B cell (primary cell): ENCODE measurements at regions not wholly inside any gene's neighbourhood (a gene's known extent, or its start where the extent isn't known, plus 50 kb on each side); places are given as distances from the start of the nearest gene placed in this dataset.

Experiments
- ATAC-seq: fragments of 200-7000 bp; cut with Tn5 transposase; one replicate; pipeline ENCODE4 v1.10.0; 2021; ENCODE audit warnings: low read depth, mild to moderate bottlenecking, moderate number of reproducible peaks, moderate library complexity
- CTCF ChIA-PET: fragments of 350-600 bp; sonication (Branson Sonifier 250); formaldehyde crosslinking; loops from one replicate; lab custom pipeline; 2021; ENCODE audit warnings: antibody characterized with exemption, inconsistent platforms; lab: Charles Lee
- POLR2A ChIA-PET: fragments of 350-600 bp; sonication (Branson Sonifier 250); formaldehyde crosslinking; loops from one replicate; lab custom pipeline; 2021; ENCODE audit warnings: antibody characterized with exemption; lab: Charles Lee
- DNase-seq: peaks from one replicate; pipeline ENCODE4 v3.0.0; 2013
- H2AFZ ChIP-seq: 2 replicates; pipeline ENCODE4 v1.6.1; 2012; ENCODE audit warnings: mild to moderate bottlenecking, low read depth, low read length; ENCODE audit not compliant: insufficient read depth, poor library complexity, severe bottlenecking
- H3K27ac ChIP-seq, 2 donors: 1 replicate in 1 of 2; 2 replicates in 1 of 2; pipeline ENCODE4 v1.5.1; 2012 to 2013; ENCODE audit warnings: low read length in 2 of 2, mild to moderate bottlenecking in 2 of 2, moderate library complexity in 1 of 2
- H3K27me3 ChIP-seq, 4 experiments: fragments of 200-600 bp in 1 of 4; sonication (generic) in 1 of 4; replicated peaks in 1 of 4; 1 replicate in 2 of 4; 2 replicates in 2 of 4; pipeline versions ENCODE4 v1.6.1 to v1.7.0; 2013 to 2016; ENCODE audit warnings: low read length in 3 of 4, mild to moderate bottlenecking in 2 of 4, mixed read lengths in 1 of 4, moderate library complexity in 1 of 4; ENCODE audit not compliant: insufficient read depth in 4 of 4, control insufficient read depth in 3 of 4; ENCODE audit errors: control extremely low read depth in 1 of 4
- H3K36me3 ChIP-seq, 2 experiments: replicated peaks in 1 of 2; 1 replicate in 1 of 2; 2 replicates in 1 of 2; pipeline versions ENCODE4 v1.6.1 to v1.7.1; 2013; ENCODE audit warnings: low read length in 1 of 2; ENCODE audit not compliant: insufficient read depth in 2 of 2, control insufficient read depth in 1 of 2; ENCODE audit errors: control extremely low read depth in 1 of 2, extremely low read depth in 1 of 2
- H3K4me1 ChIP-seq, 2 donors: fragments of 200-600 bp in 1 of 2; sonication (generic) in 1 of 2; 1 replicate in 1 of 2; 2 replicates in 1 of 2; pipeline versions ENCODE4 v1.5.1 to v1.6.1; 2013 to 2017; ENCODE audit warnings: low read length in 2 of 2; ENCODE audit not compliant: control insufficient read depth in 2 of 2, insufficient read depth in 2 of 2
- H3K4me2 ChIP-seq: replicated peaks from 2 replicates; pipeline ENCODE3; 2012; ENCODE audit warnings: mild to moderate bottlenecking, low read depth, low read length; ENCODE audit not compliant: poor library complexity, severe bottlenecking
- H3K4me3 ChIP-seq, 5 experiments: fragments of 200-600 bp in 1 of 5; sonication (generic) in 1 of 5; 1 replicate in 3 of 5; 2 replicates in 2 of 5; pipeline versions ENCODE4 v1.5.1 to v1.7.0; 2011 to 2016; ENCODE audit warnings: low read length in 4 of 5, mild to moderate bottlenecking in 4 of 5, low read depth in 2 of 5, control low read depth in 1 of 5, moderate library complexity in 1 of 5; ENCODE audit not compliant: insufficient read depth in 1 of 5; ENCODE audit errors: control extremely low read depth in 1 of 5, extremely low read depth in 1 of 5
- H3K79me2 ChIP-seq: fragments of 200-600 bp; sonication (generic); one replicate; pipeline ENCODE4 v1.6.0; 2016; ENCODE audit warnings: low read length; ENCODE audit not compliant: control insufficient read depth, insufficient read depth
- H3K9ac ChIP-seq: fragments of 200-600 bp; sonication (generic); 2 replicates; pipeline ENCODE4 v1.6.1; 2017; ENCODE audit warnings: mild to moderate bottlenecking, low read length, moderate library complexity
- H3K9me3 ChIP-seq, 3 donors: one replicate each; pipeline versions ENCODE4 v1.6.1 to v1.7.1; 2013; ENCODE audit warnings: low read length in 2 of 3; ENCODE audit not compliant: control insufficient read depth in 2 of 3, insufficient read depth in 1 of 3; ENCODE audit errors: control extremely low read depth in 1 of 3
- H4K20me1 ChIP-seq: 2 replicates; pipeline ENCODE4 v1.6.0; 2012; ENCODE audit warnings: mild to moderate bottlenecking, low read length; ENCODE audit not compliant: insufficient read depth, control insufficient read depth, poor library complexity, severe bottlenecking
- H3K27ac Mint-ChIP-seq: one replicate; pipeline ENCODE4 v1.8.0; 2021; ENCODE audit warnings: mixed read lengths
- H3K27me3 Mint-ChIP-seq: one replicate; pipeline ENCODE4 v1.8.0; 2021; ENCODE audit warnings: mixed read lengths
- H3K4me1 Mint-ChIP-seq: one replicate; pipeline ENCODE4 v1.8.0; 2021; ENCODE audit warnings: mixed read lengths
- H3K4me3 Mint-ChIP-seq: one replicate; pipeline ENCODE4 v1.8.0; 2021; ENCODE audit warnings: mixed read lengths
- H3K9me3 Mint-ChIP-seq: one replicate; pipeline ENCODE4 v1.8.0; 2022; ENCODE audit warnings: mixed read lengths; ENCODE audit not compliant: insufficient read depth
- CTCF ChIP-seq: fragments of 200-600 bp; IDR thresholded peaks from one replicate; pipeline ENCODE4 v1.8.0; 2022; ENCODE audit warnings: antibody characterized with exemption, mild to moderate bottlenecking
- EZH2 ChIP-seq: IDR thresholded peaks from 2 replicates; pipeline ENCODE4 v1.6.1; 2012; ENCODE audit warnings: borderline replicate concordance, low read depth, mild to moderate bottlenecking, moderate library complexity, low read length; ENCODE audit not compliant: insufficient read depth, poor library complexity, severe bottlenecking
- WGBS: methylation state at CpG from one replicate; pipeline ENCODE4 v1.1.5; 2013; ENCODE audit warnings: missing lambda C conversion rate; ENCODE audit not compliant: insufficient coverage; 5-methylcytosine and 5-hydroxymethylcytosine counted together
- intact Hi-C: fragments of 100-400 bp; cut with micrococcal nuclease; formaldehyde crosslinking; loops from one replicate; pipeline ENCODE4 v1.10.0; 2022

- intact Hi-C loops, result no loop called here
- no peak overlapping the region for H3K27ac Mint-ChIP-seq
- CTCF ChIA-PET, result no interaction called here
- TF ChIP-seq EZH2, result no peak
- TF ChIP-seq CTCF, result no peak
- POLR2A ChIA-PET, result no interaction called here
- no peak for ATAC-seq
- Histone ChIP-seq H3K4me1 (no peaks in the 10 kb centered on the region), H2AFZ (no peak overlapping the region), H3K27me3 (no peaks in the 10 kb centered on the region), H3K27ac (no peak overlapping the region), H3K36me3 (no peaks in the 10 kb centered on the region), H3K4me2 (no peak overlapping the region), H3K79me2 (no peaks in the 10 kb centered on the region), H4K20me1 (no peaks in the 10 kb centered on the region), H3K9me3 (no peaks in the 10 kb centered on the region), H3K9ac (no peak overlapping the region), H3K4me3 (no peak overlapping the region)
- no peak for DNase-seq
- no CpG with 5 or more reads among the region's 1 CpG for whole genome bisulfite sequencing
- H3K27me3 Mint-ChIP-seq, result no peaks in the 10 kb centered on the region
- peaks cover 7% of the 10 kb centered on the region for H3K9me3 Mint-ChIP-seq
- H3K4me3 Mint-ChIP-seq, result no peak overlapping the region
- no peaks in the 10 kb centered on the region for H3K4me1 Mint-ChIP-seq
Observed at GRCh38 chr13:89955773-89956172, 1391.7 kb upstream of the MIR17HG start.

- TF ChIP-seq CTCF (no peak), EZH2 (no peak)
- H2AFZ ChIP-seq, result no peak overlapping the region
- no peaks in the 10 kb centered on the region for H3K79me2 ChIP-seq
- WGBS, result 100% methylated on average over 1 of the region's 2 CpGs
- no peak overlapping the region for H3K4me3 ChIP-seq
- H3K4me1 Mint-ChIP-seq, result no peaks in the 10 kb centered on the region
- H3K27ac ChIP-seq, result no peak overlapping the region
- peaks cover 5% of the 10 kb centered on the region for H3K9me3 Mint-ChIP-seq
- no peaks in the 10 kb centered on the region for H3K36me3 ChIP-seq
- H3K4me1 ChIP-seq, result no peaks in the 10 kb centered on the region
- H3K27ac Mint-ChIP-seq, result no peak overlapping the region
- no peaks in the 10 kb centered on the region for H4K20me1 ChIP-seq
- no peaks in the 10 kb centered on the region for H3K27me3 Mint-ChIP-seq
- peaks cover 0 to 1% (median 0%) of the 10 kb centered on the region in 3 donors for H3K9me3 ChIP-seq
- no peak overlapping the region for H3K4me3 Mint-ChIP-seq
- no peaks in the 10 kb centered on the region for H3K27me3 ChIP-seq
- POLR2A ChIA-PET, result no interaction called here
- DNase-seq (no peak), ATAC-seq (no peak)
- intact Hi-C loops, result no loop called here
- CTCF ChIA-PET, result no interaction called here
- no peak overlapping the region for H3K9ac ChIP-seq
- H3K4me2 ChIP-seq, result no peak overlapping the region
Observed at GRCh38 chr13:89959074-89959473, 1388.4 kb upstream of the MIR17HG start.
